Thyroid gland (tissue), 4 donors: ENCODE measurements at regions not wholly inside any gene's neighbourhood (a gene's known extent, or its start where the extent isn't known, plus 50 kb on each side); places are given as distances from the start of the nearest gene placed in this dataset.

ENCODE experiments used
- POLR2A ChIP-seq, 2 donors: fragments of 450-650 bp; IDR thresholded peaks; one replicate each; pipeline ENCODE4 v1.6.1; 2017; ENCODE audit warnings: antibody characterized with exemption in 2 of 2, mild to moderate bottlenecking in 2 of 2, moderate library complexity in 1 of 2
- TF ChIP-seq, protein P1 (sequence below), 6 experiments: fragments of 200-600 bp in 3 of 6; fragments of 450-650 bp in 3 of 6; sonication (generic) in 3 of 6; IDR thresholded peaks; one replicate each; pipeline ENCODE4 v1.5.1; 2016 to 2019; ENCODE audit warnings: antibody characterized with exemption in 6 of 6, mild to moderate bottlenecking in 2 of 6, inconsistent platforms in 1 of 6, moderate library complexity in 1 of 6

DNA sequence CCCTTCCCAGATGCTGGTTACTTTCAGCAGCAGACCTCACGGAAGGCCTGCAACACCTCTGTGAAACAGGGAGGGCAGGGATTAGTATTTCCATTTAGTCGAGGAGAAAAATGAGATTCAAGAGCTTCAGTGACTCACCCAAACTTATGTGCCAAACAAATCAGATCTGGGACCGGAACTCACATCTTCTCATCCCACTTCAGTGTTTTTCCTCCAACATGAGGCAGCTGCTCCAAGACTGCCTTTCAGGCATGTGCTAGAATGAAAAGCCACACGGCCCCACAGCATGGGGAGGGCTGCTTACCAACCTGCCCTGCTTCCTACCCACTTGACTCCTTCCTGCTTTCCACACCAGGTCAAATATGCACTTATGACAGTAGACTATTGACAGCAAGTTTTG is 129.4 kb upstream of the SLC24A5 start:
- TF ChIP-seq, protein P1, sequence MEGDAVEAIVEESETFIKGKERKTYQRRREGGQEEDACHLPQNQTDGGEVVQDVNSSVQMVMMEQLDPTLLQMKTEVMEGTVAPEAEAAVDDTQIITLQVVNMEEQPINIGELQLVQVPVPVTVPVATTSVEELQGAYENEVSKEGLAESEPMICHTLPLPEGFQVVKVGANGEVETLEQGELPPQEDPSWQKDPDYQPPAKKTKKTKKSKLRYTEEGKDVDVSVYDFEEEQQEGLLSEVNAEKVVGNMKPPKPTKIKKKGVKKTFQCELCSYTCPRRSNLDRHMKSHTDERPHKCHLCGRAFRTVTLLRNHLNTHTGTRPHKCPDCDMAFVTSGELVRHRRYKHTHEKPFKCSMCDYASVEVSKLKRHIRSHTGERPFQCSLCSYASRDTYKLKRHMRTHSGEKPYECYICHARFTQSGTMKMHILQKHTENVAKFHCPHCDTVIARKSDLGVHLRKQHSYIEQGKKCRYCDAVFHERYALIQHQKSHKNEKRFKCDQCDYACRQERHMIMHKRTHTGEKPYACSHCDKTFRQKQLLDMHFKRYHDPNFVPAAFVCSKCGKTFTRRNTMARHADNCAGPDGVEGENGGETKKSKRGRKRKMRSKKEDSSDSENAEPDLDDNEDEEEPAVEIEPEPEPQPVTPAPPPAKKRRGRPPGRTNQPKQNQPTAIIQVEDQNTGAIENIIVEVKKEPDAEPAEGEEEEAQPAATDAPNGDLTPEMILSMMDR (IDR thresholded peaks at IDR 0.05) = no peak
- TF ChIP-seq POLR2A (IDR thresholded peaks at IDR 0.05) = no peak
